WTC11 (cell line): ENCODE measurements at regions not wholly inside any gene's neighbourhood (a gene's known extent, or its start where the extent isn't known, plus 50 kb on each side); places are given as distances from the start of the nearest gene placed in this dataset.

Experiments used
- ATAC-seq: fragments of 200-7000 bp; cut with Tn5 transposase; 2 replicates; pipeline ENCODE4 v1.10.0; 2021; ENCODE audit warnings: mild to moderate bottlenecking, moderate library complexity
- CTCF ChIA-PET: fragments of 300-600 bp; sonication (Branson Sonifier 250); formaldehyde crosslinking; loops from one replicate; lab custom pipeline; 2021; ENCODE audit warnings: antibody characterized with exemption; lab: Charles Lee
- POLR2A ChIA-PET: fragments of 350-600 bp; sonication (Branson Sonifier 250); formaldehyde crosslinking; loops from one replicate; lab custom pipeline; 2021; ENCODE audit warnings: antibody characterized with exemption; lab: Charles Lee
- DNase-seq: peaks from one replicate; pipeline ENCODE4 v3.0.0; 2021; ENCODE audit warnings: low spot score
- H3K27ac Mint-ChIP-seq: 2 replicates; pipeline ENCODE4 v1.8.0; 2021; ENCODE audit warnings: mixed read lengths
- H3K27me3 Mint-ChIP-seq: 2 replicates; pipeline ENCODE4 v1.8.0; 2021; ENCODE audit warnings: low read depth, mild to moderate bottlenecking, moderate library complexity, mixed read lengths
- H3K36me3 Mint-ChIP-seq: 2 replicates; pipeline ENCODE4 v1.8.0; 2021; ENCODE audit warnings: mixed read lengths
- H3K4me1 Mint-ChIP-seq: 2 replicates; pipeline ENCODE4 v1.8.0; 2022; ENCODE audit warnings: mixed read lengths
- H3K4me3 Mint-ChIP-seq: 2 replicates; pipeline ENCODE4 v1.8.0; 2021; ENCODE audit warnings: mild to moderate bottlenecking, moderate library complexity, mixed read lengths
- H3K9me3 Mint-ChIP-seq: 2 replicates; pipeline ENCODE4 v1.8.0; 2021; ENCODE audit warnings: mixed read lengths
- CREM ChIP-seq: sonication (generic); formaldehyde crosslinking; IDR thresholded peaks from 2 replicates; pipeline ENCODE4 v1.8.1; 2022; ENCODE audit warnings: mild to moderate bottlenecking, missing genetic modification reagents, moderate library complexity
- ELF4 ChIP-seq: sonication (generic); formaldehyde crosslinking; IDR thresholded peaks from 2 replicates; pipeline ENCODE4 v1.8.1; 2022; ENCODE audit warnings: low read depth, mild to moderate bottlenecking, moderate library complexity, missing genetic modification reagents
- ETV6 ChIP-seq: sonication (generic); formaldehyde crosslinking; IDR thresholded peaks from 2 replicates; pipeline ENCODE4 v1.8.1; 2022; ENCODE audit warnings: mild to moderate bottlenecking, missing genetic modification reagents
- FOXK1 ChIP-seq: sonication (generic); formaldehyde crosslinking; IDR thresholded peaks from 2 replicates; pipeline ENCODE4 v1.8.0; 2022; ENCODE audit warnings: mild to moderate bottlenecking, moderate library complexity, missing genetic modification reagents
- GRHL2 ChIP-seq: fragments of 250-450 bp; sonication (Bioruptor Pico); IDR thresholded peaks from 2 replicates; pipeline ENCODE4 v1.8.0; 2022; ENCODE audit warnings: mild to moderate bottlenecking, moderate library complexity; ENCODE audit not compliant: insufficient replicate concordance, severe bottlenecking
- JAZF1 ChIP-seq: fragments of 250-450 bp; sonication (Bioruptor Pico); IDR thresholded peaks from 2 replicates; pipeline ENCODE4 v1.9.0; 2021; ENCODE audit warnings: moderate library complexity, mild to moderate bottlenecking, inconsistent platforms
- JUN ChIP-seq: sonication (generic); formaldehyde crosslinking; IDR thresholded peaks from 2 replicates; pipeline ENCODE4 v1.8.0; 2023; ENCODE audit warnings: mild to moderate bottlenecking, missing genetic modification reagents
- MXD4 ChIP-seq: fragments of 250-450 bp; sonication (Bioruptor Pico); IDR thresholded peaks from 2 replicates; pipeline ENCODE4 v1.8.0; 2021; ENCODE audit warnings: mild to moderate bottlenecking, moderate library complexity, borderline replicate concordance
- ZBTB21 ChIP-seq: sonication (generic); formaldehyde crosslinking; IDR thresholded peaks from 2 replicates; pipeline ENCODE4 v1.8.1; 2023; ENCODE audit warnings: mild to moderate bottlenecking, missing genetic modification reagents, borderline replicate concordance
- ZNF219 ChIP-seq: sonication (generic); formaldehyde crosslinking; IDR thresholded peaks from 2 replicates; pipeline ENCODE4 v1.8.0; 2023; ENCODE audit warnings: missing genetic modification reagents, mild to moderate bottlenecking, borderline replicate concordance
- ZNF263 ChIP-seq: sonication (generic); formaldehyde crosslinking; IDR thresholded peaks from 2 replicates; pipeline ENCODE4 v1.8.1; 2022; ENCODE audit warnings: low read depth, mild to moderate bottlenecking, moderate library complexity, missing genetic modification reagents
- ZNF416 ChIP-seq: fragments of 250-450 bp; sonication (Bioruptor Pico); IDR thresholded peaks from 2 replicates; pipeline ENCODE4 v1.9.0; 2021; ENCODE audit warnings: mild to moderate bottlenecking, inconsistent platforms
- TF ChIP-seq, protein P1 (sequence below): sonication (generic); formaldehyde crosslinking; conservative IDR thresholded peaks from 2 replicates; pipeline ENCODE4 v1.8.1; 2022; ENCODE audit warnings: mild to moderate bottlenecking, missing genetic modification reagents
- TF ChIP-seq, protein P2 (sequence below): sonication (generic); formaldehyde crosslinking; IDR thresholded peaks from 2 replicates; pipeline ENCODE4 v1.8.1; 2023; ENCODE audit warnings: mild to moderate bottlenecking, moderate library complexity, missing genetic modification reagents
- TF ChIP-seq, protein P3 (sequence below): sonication (generic); formaldehyde crosslinking; conservative IDR thresholded peaks from 2 replicates; pipeline ENCODE4 v1.8.1; 2023; ENCODE audit warnings: mild to moderate bottlenecking, low read depth, missing genetic modification reagents, moderate library complexity
- TF ChIP-seq, protein P4 (sequence below): sonication (generic); formaldehyde crosslinking; IDR thresholded peaks from 2 replicates; pipeline ENCODE4 v1.8.1; 2023; ENCODE audit warnings: mild to moderate bottlenecking, missing genetic modification reagents, moderate library complexity
- TF ChIP-seq, protein P5 (sequence below): fragments of 250-450 bp; sonication (Bioruptor Pico); IDR thresholded peaks from 2 replicates; pipeline ENCODE4 v1.9.0; 2021; ENCODE audit warnings: mild to moderate bottlenecking
- TF ChIP-seq, protein P6 (sequence below): fragments of 250-450 bp; sonication (Bioruptor Pico); IDR thresholded peaks from 2 replicates; pipeline ENCODE4 v1.9.0; 2021; ENCODE audit warnings: mild to moderate bottlenecking, borderline replicate concordance

DNA sequence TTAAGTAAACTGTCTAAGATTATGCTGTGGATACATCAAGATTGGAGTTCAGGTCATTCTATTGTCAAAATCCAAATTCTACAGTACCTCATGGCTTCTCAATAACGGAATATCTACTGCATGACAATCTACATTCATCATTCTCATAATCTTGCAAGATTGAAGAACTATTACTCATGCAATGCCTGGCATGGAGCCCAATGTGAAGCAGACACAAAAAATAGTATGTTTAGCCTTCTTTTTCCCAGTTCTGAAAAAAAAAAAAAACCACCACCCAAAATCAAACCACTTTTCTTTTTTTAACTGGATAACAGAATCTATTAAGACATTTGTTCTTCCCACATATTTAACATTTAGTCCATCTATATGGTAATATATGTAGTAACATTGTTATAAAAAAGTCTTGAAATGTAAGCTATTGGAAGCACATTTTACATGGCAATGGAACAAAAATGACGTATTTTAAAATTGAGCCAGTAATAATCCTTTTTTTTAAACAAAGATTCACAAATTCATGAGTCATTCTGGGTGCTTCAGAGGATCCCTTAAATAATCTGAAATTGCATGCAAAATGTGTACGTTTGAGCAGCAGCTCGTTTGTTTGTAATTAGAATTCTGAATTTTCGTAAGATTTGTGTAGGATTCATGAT, 232.2 kb upstream of the FMR1 start:
- Mint-ChIP-seq H3K4me1 (no peaks in the 10 kb centered on the region), H3K27ac (no peak overlapping the region), H3K27me3 (peaks cover 3% of the 10 kb centered on the region), H3K9me3 (peaks cover 48% of the 10 kb centered on the region), H3K36me3 (peaks cover 29% of the 10 kb centered on the region), H3K4me3 (no peak overlapping the region)
- TF ChIP-seq MXD4 (CRISPR knock-in tag) (no peak), ZNF219 (CRISPR knock-in tag) (no peak), ELF4 (CRISPR knock-in tag) (no peak), GRHL2 (CRISPR knock-in tag) (no peak), ETV6 (CRISPR knock-in tag) (no peak), FOXK1 (CRISPR knock-in tag) (no peak), JUN (CRISPR knock-in tag) (no peak), ZBTB21 (no peak), ZNF416 (CRISPR knock-in tag) (no peak), CREM (CRISPR knock-in tag) (no peak), ZNF263 (CRISPR knock-in tag) (no peak), JAZF1 (no peak)
- TF ChIP-seq, protein P1, sequence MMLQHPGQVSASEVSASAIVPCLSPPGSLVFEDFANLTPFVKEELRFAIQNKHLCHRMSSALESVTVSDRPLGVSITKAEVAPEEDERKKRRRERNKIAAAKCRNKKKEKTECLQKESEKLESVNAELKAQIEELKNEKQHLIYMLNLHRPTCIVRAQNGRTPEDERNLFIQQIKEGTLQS (CRISPR knock-in tag): no peak
- TF ChIP-seq, protein P2, sequence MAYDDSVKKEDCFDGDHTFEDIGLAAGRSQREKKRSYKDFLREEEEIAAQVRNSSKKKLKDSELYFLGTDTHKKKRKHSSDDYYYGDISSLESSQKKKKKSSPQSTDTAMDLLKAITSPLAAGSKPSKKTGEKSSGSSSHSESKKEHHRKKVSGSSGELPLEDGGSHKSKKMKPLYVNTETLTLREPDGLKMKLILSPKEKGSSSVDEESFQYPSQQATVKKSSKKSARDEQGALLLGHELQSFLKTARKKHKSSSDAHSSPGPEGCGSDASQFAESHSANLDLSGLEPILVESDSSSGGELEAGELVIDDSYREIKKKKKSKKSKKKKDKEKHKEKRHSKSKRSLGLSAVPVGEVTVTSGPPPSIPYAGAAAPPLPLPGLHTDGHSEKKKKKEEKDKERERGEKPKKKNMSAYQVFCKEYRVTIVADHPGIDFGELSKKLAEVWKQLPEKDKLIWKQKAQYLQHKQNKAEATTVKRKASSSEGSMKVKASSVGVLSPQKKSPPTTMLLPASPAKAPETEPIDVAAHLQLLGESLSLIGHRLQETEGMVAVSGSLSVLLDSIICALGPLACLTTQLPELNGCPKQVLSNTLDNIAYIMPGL (CRISPR knock-in tag): no peak
- TF ChIP-seq, protein P3, sequence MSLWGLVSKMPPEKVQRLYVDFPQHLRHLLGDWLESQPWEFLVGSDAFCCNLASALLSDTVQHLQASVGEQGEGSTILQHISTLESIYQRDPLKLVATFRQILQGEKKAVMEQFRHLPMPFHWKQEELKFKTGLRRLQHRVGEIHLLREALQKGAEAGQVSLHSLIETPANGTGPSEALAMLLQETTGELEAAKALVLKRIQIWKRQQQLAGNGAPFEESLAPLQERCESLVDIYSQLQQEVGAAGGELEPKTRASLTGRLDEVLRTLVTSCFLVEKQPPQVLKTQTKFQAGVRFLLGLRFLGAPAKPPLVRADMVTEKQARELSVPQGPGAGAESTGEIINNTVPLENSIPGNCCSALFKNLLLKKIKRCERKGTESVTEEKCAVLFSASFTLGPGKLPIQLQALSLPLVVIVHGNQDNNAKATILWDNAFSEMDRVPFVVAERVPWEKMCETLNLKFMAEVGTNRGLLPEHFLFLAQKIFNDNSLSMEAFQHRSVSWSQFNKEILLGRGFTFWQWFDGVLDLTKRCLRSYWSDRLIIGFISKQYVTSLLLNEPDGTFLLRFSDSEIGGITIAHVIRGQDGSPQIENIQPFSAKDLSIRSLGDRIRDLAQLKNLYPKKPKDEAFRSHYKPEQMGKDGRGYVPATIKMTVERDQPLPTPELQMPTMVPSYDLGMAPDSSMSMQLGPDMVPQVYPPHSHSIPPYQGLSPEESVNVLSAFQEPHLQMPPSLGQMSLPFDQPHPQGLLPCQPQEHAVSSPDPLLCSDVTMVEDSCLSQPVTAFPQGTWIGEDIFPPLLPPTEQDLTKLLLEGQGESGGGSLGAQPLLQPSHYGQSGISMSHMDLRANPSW (CRISPR knock-in tag): no peak
- TF ChIP-seq, protein P4, sequence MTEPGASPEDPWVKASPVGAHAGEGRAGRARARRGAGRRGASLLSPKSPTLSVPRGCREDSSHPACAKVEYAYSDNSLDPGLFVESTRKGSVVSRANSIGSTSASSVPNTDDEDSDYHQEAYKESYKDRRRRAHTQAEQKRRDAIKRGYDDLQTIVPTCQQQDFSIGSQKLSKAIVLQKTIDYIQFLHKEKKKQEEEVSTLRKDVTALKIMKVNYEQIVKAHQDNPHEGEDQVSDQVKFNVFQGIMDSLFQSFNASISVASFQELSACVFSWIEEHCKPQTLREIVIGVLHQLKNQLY: no peak
- TF ChIP-seq, protein P5, sequence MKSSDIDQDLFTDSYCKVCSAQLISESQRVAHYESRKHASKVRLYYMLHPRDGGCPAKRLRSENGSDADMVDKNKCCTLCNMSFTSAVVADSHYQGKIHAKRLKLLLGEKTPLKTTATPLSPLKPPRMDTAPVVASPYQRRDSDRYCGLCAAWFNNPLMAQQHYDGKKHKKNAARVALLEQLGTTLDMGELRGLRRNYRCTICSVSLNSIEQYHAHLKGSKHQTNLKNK (CRISPR knock-in tag): no peak
- TF ChIP-seq, protein P6, sequence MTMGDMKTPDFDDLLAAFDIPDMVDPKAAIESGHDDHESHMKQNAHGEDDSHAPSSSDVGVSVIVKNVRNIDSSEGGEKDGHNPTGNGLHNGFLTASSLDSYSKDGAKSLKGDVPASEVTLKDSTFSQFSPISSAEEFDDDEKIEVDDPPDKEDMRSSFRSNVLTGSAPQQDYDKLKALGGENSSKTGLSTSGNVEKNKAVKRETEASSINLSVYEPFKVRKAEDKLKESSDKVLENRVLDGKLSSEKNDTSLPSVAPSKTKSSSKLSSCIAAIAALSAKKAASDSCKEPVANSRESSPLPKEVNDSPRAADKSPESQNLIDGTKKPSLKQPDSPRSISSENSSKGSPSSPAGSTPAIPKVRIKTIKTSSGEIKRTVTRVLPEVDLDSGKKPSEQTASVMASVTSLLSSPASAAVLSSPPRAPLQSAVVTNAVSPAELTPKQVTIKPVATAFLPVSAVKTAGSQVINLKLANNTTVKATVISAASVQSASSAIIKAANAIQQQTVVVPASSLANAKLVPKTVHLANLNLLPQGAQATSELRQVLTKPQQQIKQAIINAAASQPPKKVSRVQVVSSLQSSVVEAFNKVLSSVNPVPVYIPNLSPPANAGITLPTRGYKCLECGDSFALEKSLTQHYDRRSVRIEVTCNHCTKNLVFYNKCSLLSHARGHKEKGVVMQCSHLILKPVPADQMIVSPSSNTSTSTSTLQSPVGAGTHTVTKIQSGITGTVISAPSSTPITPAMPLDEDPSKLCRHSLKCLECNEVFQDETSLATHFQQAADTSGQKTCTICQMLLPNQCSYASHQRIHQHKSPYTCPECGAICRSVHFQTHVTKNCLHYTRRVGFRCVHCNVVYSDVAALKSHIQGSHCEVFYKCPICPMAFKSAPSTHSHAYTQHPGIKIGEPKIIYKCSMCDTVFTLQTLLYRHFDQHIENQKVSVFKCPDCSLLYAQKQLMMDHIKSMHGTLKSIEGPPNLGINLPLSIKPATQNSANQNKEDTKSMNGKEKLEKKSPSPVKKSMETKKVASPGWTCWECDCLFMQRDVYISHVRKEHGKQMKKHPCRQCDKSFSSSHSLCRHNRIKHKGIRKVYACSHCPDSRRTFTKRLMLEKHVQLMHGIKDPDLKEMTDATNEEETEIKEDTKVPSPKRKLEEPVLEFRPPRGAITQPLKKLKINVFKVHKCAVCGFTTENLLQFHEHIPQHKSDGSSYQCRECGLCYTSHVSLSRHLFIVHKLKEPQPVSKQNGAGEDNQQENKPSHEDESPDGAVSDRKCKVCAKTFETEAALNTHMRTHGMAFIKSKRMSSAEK (CRISPR knock-in tag): no peak
- ChIA-PET CTCF (no interaction called here), POLR2A (no interaction called here)
- ATAC-seq (no peak), DNase-seq (no peak)
